HEK293T (cell line): ENCODE measurements at regions not wholly inside any gene's neighbourhood (a gene's known extent, or its start where the extent isn't known, plus 50 kb on each side); places are given as distances from the start of the nearest gene placed in this dataset.

Source experiments
- ARNT ChIP-seq: fragments of 450-650 bp; IDR thresholded peaks from 2 replicates; pipeline ENCODE4 v1.6.1; 2017; ENCODE audit warnings: mild to moderate bottlenecking
- ELF4 ChIP-seq: fragments of 450-650 bp; IDR thresholded peaks from 2 replicates; pipeline ENCODE4 v1.6.1; 2017; ENCODE audit warnings: antibody characterized with exemption
- FOXA1 ChIP-seq: fragments of 450-650 bp; IDR thresholded peaks from 2 replicates; pipeline ENCODE4 v1.6.1; 2016; ENCODE audit warnings: mild to moderate bottlenecking
- FOXK2 ChIP-seq: fragments of 450-650 bp; IDR thresholded peaks from 2 replicates; pipeline ENCODE4 v1.6.1; 2016; ENCODE audit warnings: mild to moderate bottlenecking
- FOXM1 ChIP-seq: fragments of 450-650 bp; IDR thresholded peaks from 2 replicates; pipeline ENCODE4 v1.6.1; 2017; ENCODE audit warnings: mild to moderate bottlenecking, borderline replicate concordance
- HDGF ChIP-seq: fragments of 450-650 bp; IDR thresholded peaks from 2 replicates; pipeline ENCODE4 v1.6.1; 2017; ENCODE audit warnings: antibody characterized with exemption, borderline replicate concordance
- L3MBTL2 ChIP-seq: fragments of 450-650 bp; conservative IDR thresholded peaks from 2 replicates; pipeline ENCODE4 v1.6.1; 2016; ENCODE audit warnings: mild to moderate bottlenecking
- NFRKB ChIP-seq: fragments of 450-650 bp; IDR thresholded peaks from 2 replicates; pipeline ENCODE4 v1.6.1; 2016; ENCODE audit warnings: mild to moderate bottlenecking, moderate library complexity
- SUZ12 ChIP-seq: fragments of 450-650 bp; IDR thresholded peaks from 2 replicates; pipeline ENCODE4 v1.6.1; 2016; ENCODE audit warnings: mild to moderate bottlenecking
- TARDBP ChIP-seq: fragments of 450-650 bp; IDR thresholded peaks from 2 replicates; pipeline ENCODE4 v1.6.1; 2016

DNA sequence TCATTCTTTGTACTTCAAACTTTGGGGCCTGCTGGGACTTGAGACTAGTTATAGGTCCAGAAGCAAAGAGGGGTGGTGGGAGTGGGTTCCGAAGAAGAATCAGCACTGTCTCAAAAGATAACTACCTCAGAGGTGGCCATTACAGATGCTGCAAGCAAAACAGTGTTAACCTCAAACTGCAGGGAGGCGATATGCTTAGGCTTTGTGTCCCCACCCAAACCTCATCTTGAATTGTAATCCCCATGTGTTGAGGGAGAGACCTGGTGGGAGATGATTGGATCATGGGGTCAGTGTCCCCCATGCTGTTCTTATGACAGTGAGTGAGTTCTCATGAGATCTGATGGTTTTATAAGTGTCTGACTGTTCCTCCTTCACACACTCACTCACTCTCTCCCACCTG, 545.3 kb downstream of the XYLT1 start:
- TF ChIP-seq L3MBTL2 (no peak), HDGF (no peak), FOXK2 (no peak), ARNT (no peak), NFRKB (no peak), FOXM1 (no peak), SUZ12 (no peak), TARDBP (no peak), FOXA1 (no peak), ELF4 (no peak)
